Suprapubic skin (tissue), 4 donors: ENCODE measurements at regions not wholly inside any gene's neighbourhood (a gene's known extent, or its start where the extent isn't known, plus 50 kb on each side); places are given as distances from the start of the nearest gene placed in this dataset.

Experiments used
- POLR2A ChIP-seq, 2 donors: fragments of 450-650 bp; IDR thresholded peaks; one replicate each; pipeline ENCODE4 v1.6.1; 2017; ENCODE audit warnings: antibody characterized with exemption in 2 of 2, mild to moderate bottlenecking in 2 of 2, moderate library complexity in 2 of 2
- POLR2AphosphoS5 ChIP-seq, 3 donors: sonication (generic); formaldehyde crosslinking; IDR thresholded peaks; one replicate each; pipeline ENCODE4 v1.6.1; 2017; ENCODE audit warnings: antibody characterized with exemption in 3 of 3

- TF ChIP-seq POLR2A (IDR thresholded peaks at IDR 0.05), result no peak
- no peak for TF ChIP-seq POLR2AphosphoS5 (IDR thresholded peaks at IDR 0.05)
These were observed 199.8 kb downstream of the TENT5A start for GRCh38 chr6:81552644-81553043.
